ENCODE measurements at regions not wholly inside any gene's neighbourhood (a gene's known extent, or its start where the extent isn't known, plus 50 kb on each side); places are given as distances from the start of the nearest gene placed in this dataset.

DNA sequence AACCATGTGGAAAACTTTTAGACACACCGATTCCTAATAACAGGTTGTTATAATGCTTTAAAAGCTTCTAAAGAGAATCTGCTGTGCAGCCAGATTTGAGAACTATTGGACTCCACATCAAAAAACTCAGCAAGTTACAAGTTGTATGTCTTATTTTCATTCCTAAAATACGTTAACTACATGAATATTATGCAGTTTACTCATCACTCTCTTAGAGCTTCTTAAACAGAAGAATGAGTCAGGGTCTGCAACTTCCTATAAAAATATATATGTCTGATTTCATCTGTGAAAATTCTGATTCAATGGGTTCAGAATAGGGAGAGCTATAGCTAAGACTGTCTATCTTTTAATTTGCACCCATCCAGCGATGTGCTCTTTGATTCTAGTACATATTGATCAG lies 244.2 kb upstream of the EPHA3 start:
- TF ChIP-seq, protein P1, sequence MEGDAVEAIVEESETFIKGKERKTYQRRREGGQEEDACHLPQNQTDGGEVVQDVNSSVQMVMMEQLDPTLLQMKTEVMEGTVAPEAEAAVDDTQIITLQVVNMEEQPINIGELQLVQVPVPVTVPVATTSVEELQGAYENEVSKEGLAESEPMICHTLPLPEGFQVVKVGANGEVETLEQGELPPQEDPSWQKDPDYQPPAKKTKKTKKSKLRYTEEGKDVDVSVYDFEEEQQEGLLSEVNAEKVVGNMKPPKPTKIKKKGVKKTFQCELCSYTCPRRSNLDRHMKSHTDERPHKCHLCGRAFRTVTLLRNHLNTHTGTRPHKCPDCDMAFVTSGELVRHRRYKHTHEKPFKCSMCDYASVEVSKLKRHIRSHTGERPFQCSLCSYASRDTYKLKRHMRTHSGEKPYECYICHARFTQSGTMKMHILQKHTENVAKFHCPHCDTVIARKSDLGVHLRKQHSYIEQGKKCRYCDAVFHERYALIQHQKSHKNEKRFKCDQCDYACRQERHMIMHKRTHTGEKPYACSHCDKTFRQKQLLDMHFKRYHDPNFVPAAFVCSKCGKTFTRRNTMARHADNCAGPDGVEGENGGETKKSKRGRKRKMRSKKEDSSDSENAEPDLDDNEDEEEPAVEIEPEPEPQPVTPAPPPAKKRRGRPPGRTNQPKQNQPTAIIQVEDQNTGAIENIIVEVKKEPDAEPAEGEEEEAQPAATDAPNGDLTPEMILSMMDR (IDR thresholded peaks at IDR 0.05), result no peak
- no peak for TF ChIP-seq POLR2AphosphoS5 (IDR thresholded peaks at IDR 0.05; ENCODE audit: low read depth, low read length)
